DMS114 treated with DMSO at 0.1 percent for 48 hours (cell line): ENCODE measurements at regions not wholly inside any gene's neighbourhood (a gene's known extent, or its start where the extent isn't known, plus 50 kb on each side); places are given as distances from the start of the nearest gene placed in this dataset.

Experiments used
- DNase-seq: peaks from one replicate; lab custom pipeline; 2025; ENCODE audit not compliant: unreplicated experiment; lab: John Stamatoyannopoulos, UW

DNA sequence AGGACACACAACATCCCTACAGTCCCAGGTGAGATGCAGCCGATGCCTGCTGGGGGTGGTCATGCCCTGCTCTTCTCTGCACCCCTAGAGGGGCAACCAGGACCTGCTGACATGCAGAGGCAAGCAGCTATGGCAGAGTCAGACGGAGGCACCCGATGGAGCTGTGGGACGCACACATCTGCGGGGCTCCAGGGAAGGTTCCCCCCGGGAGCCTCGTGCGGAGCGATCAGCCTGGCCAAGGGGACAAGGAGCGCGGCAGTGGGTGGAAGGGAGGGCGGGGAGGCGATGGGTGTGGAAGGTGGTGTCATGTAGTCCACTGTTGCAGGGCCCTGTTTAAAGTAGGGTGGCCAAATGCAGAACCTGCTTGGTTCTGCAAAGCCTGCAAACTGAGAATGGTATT lies 143.0 kb upstream of the AJAP1 start:
- DNase-seq, result no peak

DNA sequence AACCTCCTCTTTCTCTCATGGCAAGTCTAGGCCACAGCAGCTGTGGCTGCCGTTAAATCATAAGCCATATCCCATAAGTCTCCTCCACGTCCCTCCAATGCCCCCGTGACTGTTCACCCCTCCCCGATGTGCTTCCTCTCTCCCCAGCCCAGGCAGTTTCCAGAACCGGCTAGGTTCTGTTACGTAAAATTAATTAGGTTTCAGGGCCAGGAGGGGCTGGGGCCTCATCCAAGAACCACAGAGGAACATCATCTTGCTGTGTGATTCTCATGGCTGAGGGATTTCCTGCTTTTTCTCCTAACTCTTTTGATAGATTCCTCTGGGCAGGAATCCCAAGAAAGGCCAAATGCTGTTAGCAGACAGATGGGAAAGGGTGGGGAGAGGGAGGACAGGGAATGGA lies 141.8 kb upstream of the AJAP1 start:
- DNase-seq, result no peak

DNA sequence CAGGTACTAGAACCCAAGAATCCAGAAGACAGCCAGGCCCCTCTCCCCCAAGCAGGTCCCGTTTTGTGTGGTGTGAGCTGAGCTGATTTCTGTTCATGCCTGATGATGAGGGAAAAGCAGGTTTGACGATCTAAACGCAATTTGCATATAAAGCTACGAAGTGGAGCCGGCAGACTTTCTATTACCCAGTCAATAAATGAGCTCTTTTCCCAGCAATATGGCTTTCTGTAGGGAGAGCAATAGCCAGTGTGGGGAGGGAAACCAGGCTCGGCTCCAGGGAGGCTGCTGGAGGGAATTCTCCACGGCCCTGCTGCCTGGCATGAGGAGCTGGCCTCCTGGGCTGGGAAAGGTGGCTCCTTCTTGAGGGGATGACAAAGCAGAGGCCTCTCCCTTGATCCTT lies 140.7 kb upstream of the AJAP1 start:
- no peak for DNase-seq

DNA sequence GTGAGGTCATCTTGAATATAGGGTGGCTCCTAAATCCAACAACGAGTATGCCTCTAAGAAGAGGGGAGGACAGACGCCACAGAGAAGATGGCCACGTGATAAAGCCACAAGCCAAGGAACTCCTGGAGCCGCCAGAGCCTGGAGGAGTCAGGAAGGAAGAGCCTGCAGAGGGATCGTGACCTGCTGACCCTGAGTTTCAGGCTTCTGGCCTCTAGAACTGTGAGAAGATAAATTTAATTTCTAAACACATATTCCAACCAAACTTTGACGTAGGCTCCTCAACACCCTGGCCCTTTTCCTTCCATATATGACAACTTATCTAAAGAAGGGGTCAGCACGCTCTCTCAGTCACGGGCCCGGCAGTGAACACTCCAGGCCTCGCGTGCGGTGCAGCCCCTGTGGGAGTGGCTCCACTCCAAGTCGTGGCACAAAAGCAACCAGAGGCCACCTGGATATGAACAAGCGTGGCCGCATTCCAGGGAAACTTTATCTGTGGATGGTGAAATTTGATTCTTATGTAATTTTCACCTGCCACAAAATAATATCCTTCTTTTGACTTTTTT lies 138.6 kb upstream of the AJAP1 start:
- DNase-seq, result no peak

DNA sequence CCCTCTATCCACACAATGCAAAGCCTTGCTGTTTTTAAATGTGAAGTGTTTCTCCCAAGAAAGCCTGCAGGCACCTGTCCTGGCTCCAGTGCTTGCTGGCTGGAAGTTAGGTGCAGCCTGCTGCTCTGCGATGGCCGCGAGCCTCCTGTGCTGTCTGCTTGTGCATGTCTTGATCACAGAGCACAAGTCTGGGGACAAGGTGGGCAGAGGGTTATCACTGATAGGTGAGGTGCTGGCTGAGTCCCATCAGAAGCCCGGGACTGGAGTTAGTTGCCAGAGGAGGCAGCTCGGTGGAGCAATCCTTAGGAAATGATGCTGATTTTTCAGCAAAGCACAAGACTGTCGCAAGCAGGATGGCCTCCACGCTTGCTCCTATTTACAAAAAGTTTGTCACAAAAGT lies 137.8 kb upstream of the AJAP1 start:
- DNase-seq, result no peak

DNA sequence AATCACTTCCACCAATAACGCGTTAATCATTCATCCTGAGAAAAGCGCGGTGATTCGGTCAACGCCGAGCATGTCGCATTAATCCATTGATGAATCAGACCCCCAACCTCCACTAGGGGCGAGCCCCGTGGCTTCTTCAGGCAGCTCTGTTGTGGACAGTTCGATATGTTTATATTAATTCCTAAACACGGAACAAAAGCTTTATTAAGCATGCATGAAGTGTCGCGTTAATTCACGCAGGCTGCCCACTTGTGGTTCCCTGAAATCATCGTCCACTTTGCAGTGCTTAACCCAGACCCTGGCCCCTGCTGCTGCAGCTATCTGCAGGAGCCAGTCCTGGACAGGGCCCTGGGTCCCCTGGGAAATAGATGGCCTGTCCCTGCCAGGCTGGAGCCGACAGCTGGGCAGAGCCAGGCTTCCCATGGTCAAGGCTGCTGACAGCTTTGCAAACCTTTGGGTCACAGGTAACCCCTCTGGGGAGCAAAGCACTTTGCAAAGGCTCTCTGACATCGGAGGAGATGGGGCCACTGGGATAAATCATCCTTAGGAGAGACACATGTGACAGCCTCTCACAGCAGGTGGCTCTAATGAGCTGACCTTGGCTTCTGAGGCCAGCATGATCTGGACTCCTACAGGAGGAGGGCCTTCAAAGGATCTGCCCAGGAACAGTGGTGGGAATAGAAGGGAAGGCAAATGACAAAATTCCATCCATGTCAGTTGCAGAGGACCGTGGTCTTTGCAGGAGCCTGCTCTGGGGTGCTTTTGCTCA lies 137.0 kb upstream of the AJAP1 start:
- DNase-seq, result no peak

DNA sequence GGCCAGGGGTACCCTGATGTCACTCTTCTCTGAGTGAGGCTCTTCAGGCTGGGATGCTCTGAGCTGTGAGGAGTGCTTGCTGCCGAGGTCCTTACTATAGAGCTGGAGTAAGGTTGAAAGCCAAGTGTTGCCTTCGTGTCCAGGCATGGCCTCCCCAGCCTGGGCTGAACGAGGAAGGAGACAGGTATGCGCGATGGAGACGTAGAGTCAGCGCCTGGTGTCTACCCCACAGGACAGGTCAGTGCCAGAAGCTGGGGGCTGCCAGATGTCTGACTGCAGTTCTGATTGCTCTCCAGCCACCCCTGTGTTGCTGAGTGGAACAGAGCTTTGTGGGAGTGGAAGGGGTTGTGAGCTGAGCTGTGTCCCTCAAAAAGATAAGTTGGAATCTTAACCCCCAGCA lies 135.8 kb upstream of the AJAP1 start:
- no peak for DNase-seq

DNA sequence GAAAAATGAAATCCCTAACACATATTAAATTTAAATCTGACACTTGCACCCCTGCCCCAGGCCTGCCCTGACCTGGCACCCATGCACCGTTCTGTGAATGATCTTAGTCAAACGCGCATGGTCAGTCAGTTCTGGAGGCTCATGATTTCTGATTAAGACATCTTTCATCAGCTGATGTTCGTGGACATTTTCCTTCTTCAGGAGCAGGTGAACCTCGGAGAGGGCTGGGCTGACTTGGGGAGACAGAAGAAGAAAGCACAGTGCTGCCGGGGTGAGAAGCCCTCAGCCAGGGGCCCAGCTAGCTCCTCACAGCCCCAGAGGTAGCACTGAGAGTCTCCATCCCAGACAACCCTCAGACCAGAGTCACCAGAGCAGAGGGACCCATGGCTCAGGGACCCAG lies 134.5 kb upstream of the AJAP1 start:
- no peak for DNase-seq

DNA sequence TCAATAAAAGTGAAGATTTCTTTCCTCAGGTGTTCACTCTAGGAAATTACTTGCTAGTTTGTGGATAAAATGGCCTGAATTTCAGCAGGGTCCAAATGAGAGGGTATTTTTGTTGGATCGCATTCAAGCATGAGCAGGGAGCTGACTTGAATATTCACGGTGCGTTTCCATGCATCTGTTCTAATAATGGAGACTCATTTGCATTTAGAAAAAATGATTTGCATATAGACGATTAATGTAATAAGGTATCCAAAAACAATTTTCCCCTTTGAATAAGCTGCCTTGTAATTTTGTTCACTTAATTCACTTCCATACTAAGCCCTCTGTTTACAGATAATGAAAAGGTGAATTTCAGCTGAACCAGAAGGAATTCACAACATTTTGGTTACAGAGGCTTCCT lies 130.9 kb upstream of the AJAP1 start:
- DNase-seq, result no peak

DNA sequence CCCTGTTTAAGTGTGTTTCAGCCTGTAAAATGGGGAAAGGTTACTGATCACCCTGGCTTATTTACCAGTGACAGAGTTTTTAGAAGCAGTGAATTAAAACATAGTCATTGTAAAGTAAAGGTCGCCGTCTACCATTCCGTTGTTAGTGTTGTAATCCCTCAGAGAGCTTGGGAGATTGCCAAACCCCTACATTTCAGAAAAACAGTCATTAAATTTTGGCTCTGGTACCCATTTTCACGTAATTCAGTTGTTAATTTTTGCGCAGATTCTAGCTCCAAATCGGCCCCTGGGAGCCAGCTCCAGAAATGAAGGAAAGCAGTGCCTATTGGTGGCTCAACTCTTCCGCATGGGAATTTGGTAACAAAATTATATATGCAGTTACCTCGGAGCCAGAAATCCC lies 127.7 kb upstream of the AJAP1 start:
- no peak for DNase-seq

DNA sequence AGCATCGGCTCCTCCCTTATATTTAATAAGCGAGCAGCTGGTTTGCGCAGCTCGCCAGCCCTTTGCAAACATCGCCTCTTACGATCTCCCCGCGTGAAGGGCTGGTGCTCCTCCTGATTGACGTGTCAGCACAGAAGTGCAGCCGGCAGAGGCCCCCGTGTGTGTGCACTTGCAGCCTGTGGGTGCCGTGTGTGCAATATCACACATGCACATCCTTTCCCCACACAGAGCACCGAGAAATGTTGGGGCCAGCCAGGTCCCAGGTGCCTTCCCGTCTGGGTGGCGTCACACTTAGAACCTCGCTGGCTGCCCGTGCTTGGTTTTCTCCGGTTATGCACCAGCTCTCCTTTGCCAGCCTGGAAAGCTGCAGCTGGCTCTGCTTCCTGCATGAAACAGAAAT lies 126.6 kb upstream of the AJAP1 start:
- DNase-seq, result no peak

DNA sequence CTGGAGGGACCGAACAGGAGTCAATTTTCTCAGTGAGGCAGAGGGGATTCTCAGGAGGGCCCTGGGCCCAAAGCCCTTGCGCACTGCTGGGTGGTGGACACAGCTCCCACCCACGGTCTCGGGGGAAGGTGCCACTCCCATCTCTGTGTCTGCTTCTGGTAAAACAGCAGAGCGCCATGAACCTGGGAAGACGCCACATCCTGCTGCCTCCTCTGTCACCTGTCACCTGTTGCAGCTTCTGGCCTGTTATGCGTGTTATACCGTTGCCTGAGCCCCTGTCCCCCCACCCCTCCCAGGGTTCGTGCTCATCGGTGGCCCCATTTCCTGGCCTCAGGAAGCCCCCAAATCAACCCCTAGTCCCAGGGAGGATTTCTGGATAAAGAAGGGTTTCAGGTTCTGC lies 125.8 kb upstream of the AJAP1 start:
- DNase-seq, result no peak

DNA sequence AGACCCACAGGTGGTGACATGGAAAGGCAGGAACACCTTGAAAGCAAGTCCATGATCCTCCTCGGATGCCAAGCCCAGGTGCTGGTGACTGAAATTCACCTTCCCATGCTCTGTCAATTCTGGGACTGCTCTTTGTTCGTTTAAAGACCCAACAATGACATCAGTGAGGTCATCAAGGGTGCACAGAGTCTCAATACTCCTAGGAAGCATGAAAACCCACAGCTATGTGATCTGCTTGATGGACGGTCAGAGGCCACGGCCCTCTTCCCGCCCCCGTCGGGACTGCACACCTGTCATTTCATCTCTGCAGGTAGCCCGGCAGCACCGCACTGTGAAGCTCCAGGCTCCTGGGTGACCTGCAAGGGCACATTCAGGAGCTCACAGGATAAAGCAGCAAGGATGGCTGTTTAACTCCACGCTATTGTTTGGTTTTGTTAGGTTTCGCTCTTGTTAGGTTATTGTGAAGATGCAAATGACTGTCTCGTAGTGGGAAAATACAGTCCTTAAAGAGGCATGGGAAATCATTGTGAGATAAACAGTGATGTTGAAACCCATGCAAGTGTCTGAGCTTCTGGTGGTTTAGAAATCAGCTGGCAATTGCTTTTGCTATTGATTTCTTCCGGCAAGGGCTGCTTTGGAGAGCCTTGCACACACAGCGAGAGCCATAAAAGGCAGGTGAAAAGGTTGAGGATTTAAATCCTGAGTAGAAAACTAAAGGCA lies 124.8 kb upstream of the AJAP1 start:
- no peak for DNase-seq

DNA sequence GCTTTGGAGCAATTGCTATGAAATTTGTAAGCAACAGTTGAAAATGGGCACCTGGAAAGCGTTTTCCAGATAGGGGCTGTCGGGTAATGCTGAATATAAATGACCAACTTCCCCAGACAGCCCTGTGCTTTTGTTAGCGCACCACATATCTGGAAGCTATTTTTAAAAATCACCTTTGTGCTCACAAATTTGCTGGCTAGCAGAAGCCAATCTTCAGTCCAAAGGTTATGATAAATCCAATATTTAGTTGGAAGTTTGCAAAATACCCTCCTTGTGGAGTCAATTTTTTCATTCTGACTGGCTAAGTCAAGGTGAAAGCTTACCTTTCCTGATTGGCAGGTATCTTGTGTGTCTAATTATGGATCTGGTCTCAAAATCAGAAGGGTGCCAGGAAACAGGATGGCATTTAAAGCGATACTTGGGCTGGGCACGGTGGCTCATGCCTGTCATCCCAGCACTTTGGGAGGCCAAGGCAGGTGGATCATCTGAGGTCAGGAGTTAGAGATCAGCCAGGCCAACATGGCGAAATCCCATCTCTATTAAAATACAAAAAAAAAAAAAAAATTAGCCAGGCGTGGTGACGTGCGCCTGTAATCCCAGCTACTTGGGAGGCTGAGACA lies 124.1 kb upstream of the AJAP1 start:
- DNase-seq, result no peak

DNA sequence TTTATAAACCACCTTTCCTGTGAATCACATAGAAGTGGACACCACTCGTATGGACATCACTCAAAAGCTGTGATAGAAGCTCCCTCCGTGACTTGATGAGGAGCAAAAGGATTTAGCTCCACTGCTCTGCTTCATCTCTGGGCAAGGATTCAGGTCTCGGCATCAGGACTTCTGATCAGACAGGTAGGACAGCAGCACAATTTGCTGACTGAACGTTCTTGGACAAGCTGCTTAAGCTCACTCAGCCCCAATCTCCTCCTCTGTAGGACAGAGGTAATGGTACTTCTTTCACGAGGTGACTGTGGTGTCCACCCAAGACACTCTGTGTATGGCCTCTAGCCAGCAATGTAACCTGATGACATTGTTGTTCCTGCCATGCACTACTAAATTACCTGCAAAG lies 122.6 kb upstream of the AJAP1 start:
- no peak for DNase-seq

DNA sequence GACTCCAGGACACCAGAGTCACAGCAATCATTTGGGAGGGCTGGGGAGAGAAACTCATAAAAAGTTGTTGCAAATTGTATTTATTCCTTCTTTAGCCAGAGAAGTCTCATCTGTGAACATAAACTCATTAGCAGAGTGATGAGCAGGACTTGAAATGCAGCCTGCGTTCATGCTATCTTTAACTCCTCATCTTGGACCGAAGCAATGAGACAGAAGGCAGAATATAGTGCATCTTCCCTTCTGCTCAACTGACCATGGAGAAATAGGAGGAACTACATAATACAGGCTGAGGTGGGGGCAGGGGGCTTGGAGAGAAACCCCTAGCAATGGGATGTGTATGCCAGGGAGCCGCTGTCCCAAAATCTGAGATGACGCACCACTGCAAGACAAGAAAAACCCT lies 121.8 kb upstream of the AJAP1 start:
- DNase-seq, result no peak

DNA sequence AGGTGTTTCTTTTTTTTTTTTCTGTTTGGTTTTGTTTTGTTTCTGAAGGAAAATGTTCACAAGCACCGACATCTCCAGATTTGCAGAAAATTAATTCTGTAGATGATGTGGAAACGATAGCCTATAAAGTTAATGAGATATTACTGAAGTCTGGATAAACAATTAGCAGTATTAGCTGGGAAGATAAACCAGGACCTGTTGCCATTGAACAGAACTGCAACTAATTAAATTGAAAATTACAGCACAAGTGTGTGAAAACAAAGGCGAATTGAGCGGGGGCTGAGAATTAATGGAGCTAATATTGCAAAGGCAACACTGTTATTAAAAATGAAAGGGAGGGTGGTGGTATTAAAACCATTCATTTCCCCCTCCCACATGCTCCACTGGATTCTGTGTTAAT lies 107.5 kb upstream of the AJAP1 start:
- no peak for DNase-seq

DNA sequence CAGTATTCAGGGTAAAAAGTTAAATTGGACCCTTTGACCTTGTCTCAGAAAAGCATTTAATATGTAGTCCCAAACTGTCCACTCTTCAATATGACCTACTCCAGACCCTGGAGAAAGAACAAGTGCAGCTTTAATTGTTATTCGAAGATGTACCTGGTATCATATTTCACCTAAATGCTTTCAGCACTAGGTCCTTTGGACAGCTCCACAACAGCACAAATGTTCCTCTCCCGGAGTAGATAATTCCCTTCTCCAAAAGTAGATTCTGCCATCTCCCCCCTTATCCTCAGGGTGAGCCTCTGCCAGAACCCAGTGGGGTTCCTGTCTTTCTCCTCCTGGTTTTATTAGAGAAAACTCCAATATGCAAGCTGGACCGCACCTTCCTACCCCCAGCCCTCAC lies 104.5 kb upstream of the AJAP1 start:
- no peak for DNase-seq

DNA sequence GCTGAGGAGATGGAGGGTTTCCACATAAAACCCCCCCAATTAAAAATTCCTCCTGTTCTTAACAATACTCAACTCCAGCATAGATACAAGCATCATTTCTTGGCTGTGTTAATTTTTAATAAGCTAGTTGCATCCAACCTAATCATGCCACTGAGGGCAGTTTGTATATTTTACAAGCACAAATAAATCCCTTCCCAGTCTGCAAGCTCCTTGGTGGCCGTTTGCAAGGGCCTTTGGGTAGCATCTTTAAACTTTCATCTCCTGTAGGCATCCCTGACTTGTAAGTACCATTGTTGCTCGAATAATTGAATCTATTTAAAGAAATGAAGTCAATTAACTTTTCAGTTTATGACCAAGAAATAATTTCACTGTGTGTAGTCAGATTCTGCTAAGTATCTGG lies 103.5 kb upstream of the AJAP1 start:
- no peak for DNase-seq

DNA sequence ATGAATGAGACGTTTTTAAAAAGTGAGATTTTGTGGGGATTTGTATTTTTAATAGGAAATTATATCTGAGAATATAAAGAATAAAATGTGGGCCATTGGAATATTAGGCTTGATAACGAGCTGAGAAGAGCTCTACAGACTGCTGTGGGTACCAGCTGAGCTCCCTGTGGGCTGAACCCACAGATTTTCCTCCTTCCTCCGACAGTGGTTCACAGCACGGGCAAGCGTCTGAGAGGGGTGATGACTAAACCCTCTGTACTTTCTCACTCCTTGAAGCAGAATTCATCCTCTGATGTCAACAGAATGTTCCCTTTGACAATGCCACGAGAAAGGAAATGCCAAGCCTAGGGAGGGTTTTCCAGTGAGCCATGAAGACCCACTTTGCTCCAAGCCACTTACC lies 102.7 kb upstream of the AJAP1 start:
- no peak for DNase-seq

DNA sequence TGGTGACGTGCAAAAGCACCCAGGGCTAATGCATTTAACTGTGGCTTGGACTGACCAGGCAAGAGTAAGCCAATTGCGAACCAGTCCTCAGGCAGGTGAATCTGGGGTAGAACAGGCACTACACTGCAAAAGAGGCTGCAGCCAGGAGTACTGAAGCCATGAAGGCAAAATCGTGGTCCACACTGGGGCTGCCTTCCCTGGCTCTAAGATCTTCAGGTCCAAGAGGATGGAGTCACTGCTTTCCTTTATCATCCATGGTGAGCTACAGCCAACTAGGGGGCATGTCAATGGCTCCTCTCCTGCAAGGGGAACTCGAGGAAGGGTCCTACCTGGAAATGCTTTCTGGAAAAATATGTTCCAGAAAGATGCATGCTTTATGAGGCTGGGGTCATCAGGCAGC lies 100.6 kb upstream of the AJAP1 start:
- no peak for DNase-seq

DNA sequence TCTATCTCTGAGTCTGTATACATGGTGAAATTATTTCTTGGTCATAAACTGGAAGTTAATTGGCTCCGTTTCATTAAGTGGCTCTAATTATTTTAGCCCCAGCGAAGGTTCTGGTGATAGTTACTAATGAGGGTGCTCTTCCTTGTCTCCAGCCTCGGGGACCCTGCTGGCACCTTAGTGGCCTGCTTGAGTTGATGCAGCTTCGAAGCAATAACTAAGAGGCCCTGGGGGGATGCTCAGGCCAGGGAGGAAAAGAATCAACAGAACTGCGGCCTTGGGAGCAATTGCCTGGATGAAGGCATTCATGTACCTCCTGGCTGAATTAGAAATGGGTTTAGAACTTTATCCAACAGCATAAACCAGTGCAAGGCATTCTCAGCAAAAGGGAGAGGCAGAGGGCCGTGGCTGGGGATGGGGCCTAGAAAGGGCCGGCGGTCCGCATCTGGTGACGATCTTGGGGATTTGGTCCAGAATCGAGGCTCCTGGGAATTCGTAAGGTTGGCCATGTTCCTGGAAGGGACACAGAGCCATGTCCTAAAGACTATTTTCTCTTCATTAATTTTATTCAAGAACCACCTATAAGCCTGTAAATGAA lies 100.0 kb upstream of the AJAP1 start:
- no peak for DNase-seq
